Nephron (organoid): ENCODE measurements at regions not wholly inside any gene's neighbourhood (a gene's known extent, or its start where the extent isn't known, plus 50 kb on each side); places are given as distances from the start of the nearest gene placed in this dataset.
A peak's percentile ranks its signal among the peaks of the same experiment; 100 is the strongest.

Experiments
- H3K27ac Mint-ChIP-seq, 3 experiments: 2 replicates each; pipeline ENCODE4 v1.8.0; 2020; ENCODE audit warnings: mixed read lengths in 3 of 3, mild to moderate bottlenecking in 2 of 3, moderate library complexity in 1 of 3
- H3K27me3 Mint-ChIP-seq: 2 replicates; pipeline ENCODE4 v1.8.0; 2021; ENCODE audit warnings: low read depth, mild to moderate bottlenecking, moderate library complexity, mixed read lengths
- H3K36me3 Mint-ChIP-seq: 2 replicates; pipeline ENCODE4 v1.8.0; 2020; ENCODE audit warnings: low read depth, mixed read lengths
- H3K4me1 Mint-ChIP-seq: 2 replicates; pipeline ENCODE4 v1.8.0; 2020; ENCODE audit warnings: mixed read lengths
- H3K4me3 Mint-ChIP-seq, 3 experiments: 2 replicates each; pipeline ENCODE4 v1.8.0; 2020; ENCODE audit warnings: mild to moderate bottlenecking in 3 of 3, mixed read lengths in 3 of 3, moderate library complexity in 2 of 3
- H3K9me3 Mint-ChIP-seq: 2 replicates; pipeline ENCODE4 v1.8.0; 2020; ENCODE audit warnings: mixed read lengths
- CTCF ChIP-seq, 3 experiments: fragments of 200-600 bp; sonication (generic); IDR thresholded peaks; one replicate each; pipeline ENCODE4 v1.5.0; 2021; ENCODE audit warnings: antibody characterized with exemption in 3 of 3; ENCODE audit not compliant: unreplicated experiment in 3 of 3

GRCh38 chr17:73694491-73694890, 50.2 kb upstream of the SDK2 start:
- TF ChIP-seq CTCF (IDR thresholded peaks at IDR 0.05; ENCODE audit: unreplicated experiment in 3 of 3) = no peak
- no peaks in the 10 kb centered on the region for H3K36me3 Mint-ChIP-seq
- peaks cover 22% of the 10 kb centered on the region for H3K27me3 Mint-ChIP-seq
- H3K4me3 Mint-ChIP-seq = no peak overlapping the region
- peaks cover 19% of the 10 kb centered on the region for H3K4me1 Mint-ChIP-seq
- H3K9me3 Mint-ChIP-seq = peaks cover 4% of the 10 kb centered on the region
- H3K27ac Mint-ChIP-seq = no peak overlapping the region

GRCh38 chr17:73695035-73695738, 50.9 kb upstream of the SDK2 start:
- no peaks in the 10 kb centered on the region for H3K36me3 Mint-ChIP-seq

GRCh38 chr17:73696251-73696650, 52.0 kb upstream of the SDK2 start:
- Mint-ChIP-seq H3K36me3 (no peaks in the 10 kb centered on the region), H3K4me3 (no peak overlapping the region), H3K4me1 (peaks cover 16% of the 10 kb centered on the region), H3K9me3 (peaks cover 9% of the 10 kb centered on the region), H3K27ac (no peak overlapping the region), H3K27me3 (peaks cover 16% of the 10 kb centered on the region)
- TF ChIP-seq CTCF (IDR thresholded peaks at IDR 0.05; ENCODE audit: unreplicated experiment in 3 of 3) = no peak

More at GRCh38 chr17:73695035-73695738, 50.9 kb upstream of the SDK2 start:
- H3K27me3 Mint-ChIP-seq = peaks cover 16% of the 10 kb centered on the region
- peaks cover 4% of the 10 kb centered on the region for H3K9me3 Mint-ChIP-seq
- H3K4me3 Mint-ChIP-seq = no peak overlapping the region
- H3K4me1 Mint-ChIP-seq = peaks cover 19% of the 10 kb centered on the region
- no peak overlapping the region for H3K27ac Mint-ChIP-seq
- TF ChIP-seq CTCF (IDR thresholded peaks at IDR 0.05; ENCODE audit: unreplicated experiment in 3 of 3) = no peak

GRCh38 chr17:73697872-73698271, 53.6 kb upstream of the SDK2 start:
- no peak overlapping the region for H3K27ac Mint-ChIP-seq
- H3K4me3 Mint-ChIP-seq = no peak overlapping the region
- peaks cover 9% of the 10 kb centered on the region for H3K9me3 Mint-ChIP-seq
- H3K4me1 Mint-ChIP-seq = peaks cover 5% of the 10 kb centered on the region
- H3K36me3 Mint-ChIP-seq = no peaks in the 10 kb centered on the region
- TF ChIP-seq CTCF (IDR thresholded peaks at IDR 0.05; ENCODE audit: unreplicated experiment in 3 of 3) = peak in 1 of 3 experiments; percentile 11
- peaks cover 20% of the 10 kb centered on the region for H3K27me3 Mint-ChIP-seq

GRCh38 chr17:73698966-73699365, 54.7 kb upstream of the SDK2 start:
- no peaks in the 10 kb centered on the region for H3K4me1 Mint-ChIP-seq
- peaks cover 23% of the 10 kb centered on the region for H3K27me3 Mint-ChIP-seq
- H3K4me3 Mint-ChIP-seq = no peak overlapping the region
- H3K9me3 Mint-ChIP-seq = peaks cover 9% of the 10 kb centered on the region
- no peak overlapping the region for H3K27ac Mint-ChIP-seq
- TF ChIP-seq CTCF (IDR thresholded peaks at IDR 0.05; ENCODE audit: unreplicated experiment in 3 of 3) = no peak
- H3K36me3 Mint-ChIP-seq = no peaks in the 10 kb centered on the region

GRCh38 chr17:73701701-73702100, 57.5 kb upstream of the SDK2 start:
- Mint-ChIP-seq H3K4me3 (no peak overlapping the region), H3K27ac (no peak overlapping the region), H3K4me1 (no peaks in the 10 kb centered on the region), H3K36me3 (no peaks in the 10 kb centered on the region), H3K27me3 (peaks cover 27% of the 10 kb centered on the region), H3K9me3 (peaks cover 5% of the 10 kb centered on the region)
- no peak for TF ChIP-seq CTCF (IDR thresholded peaks at IDR 0.05; ENCODE audit: unreplicated experiment in 3 of 3)
